Right renal pelvis (tissue), 4 donors: ENCODE measurements at regions not wholly inside any gene's neighbourhood (a gene's known extent, or its start where the extent isn't known, plus 50 kb on each side); places are given as distances from the start of the nearest gene placed in this dataset.

Experiments used
- DNase-seq, 4 donors: peaks; one replicate each; pipeline ENCODE4 v3.0.0-alpha.2; 2013; ENCODE audit warnings: low read depth in 4 of 4, low spot score in 3 of 4, missing footprints in 1 of 4

GRCh38 chr14:42569227-42569626 lies 962.6 kb downstream of the LRFN5 start:
- DNase-seq: no peak

- DNase-seq: no peak
Measured at GRCh38 chr14:42565556-42565955, 958.9 kb downstream of the LRFN5 start.

GRCh38 chr14:42563313-42563712 lies 956.6 kb downstream of the LRFN5 start:
- no peak for DNase-seq

GRCh38 chr14:42556551-42556950 lies 949.9 kb downstream of the LRFN5 start:
- DNase-seq: no peak

GRCh38 chr14:42555365-42555764 lies 948.7 kb downstream of the LRFN5 start:
- no peak for DNase-seq

- no peak for DNase-seq
Measured at GRCh38 chr14:42554091-42554490, 947.4 kb downstream of the LRFN5 start.

GRCh38 chr14:42550310-42550709 lies 943.6 kb downstream of the LRFN5 start:
- DNase-seq: no peak

GRCh38 chr14:42548349-42548748 lies 941.7 kb downstream of the LRFN5 start:
- no peak for DNase-seq

- DNase-seq: no peak
Measured at GRCh38 chr14:42545636-42546035, 939.0 kb downstream of the LRFN5 start.

- DNase-seq: no peak
Measured at GRCh38 chr14:42541535-42542001, 934.9 kb downstream of the LRFN5 start.

GRCh38 chr14:42535397-42535796 lies 928.7 kb downstream of the LRFN5 start:
- DNase-seq: no peak

- DNase-seq: no peak
Measured at GRCh38 chr14:42533476-42533875, 926.8 kb downstream of the LRFN5 start.

GRCh38 chr14:42532194-42532593 lies 925.5 kb downstream of the LRFN5 start:
- no peak for DNase-seq

GRCh38 chr14:42527141-42527540 lies 920.5 kb downstream of the LRFN5 start:
- no peak for DNase-seq

GRCh38 chr14:42523666-42524065 lies 917.0 kb downstream of the LRFN5 start:
- no peak for DNase-seq

GRCh38 chr14:42517806-42518500 lies 911.3 kb downstream of the LRFN5 start:
- no peak for DNase-seq

- no peak for DNase-seq
Measured at GRCh38 chr14:42513837-42514236, 907.2 kb downstream of the LRFN5 start.

- no peak for DNase-seq
Measured at GRCh38 chr14:42510071-42510470, 903.4 kb downstream of the LRFN5 start.

- DNase-seq: no peak
Measured at GRCh38 chr14:42508209-42508946, 901.7 kb downstream of the LRFN5 start.

GRCh38 chr14:42504433-42504832 lies 897.8 kb downstream of the LRFN5 start:
- DNase-seq: no peak

GRCh38 chr14:42499137-42499536 lies 892.5 kb downstream of the LRFN5 start:
- no peak for DNase-seq

- no peak for DNase-seq
Measured at GRCh38 chr14:42490536-42490935, 883.9 kb downstream of the LRFN5 start.
